Hematopoietic multipotent progenitor cell treated with erythropoietin and hydrocortisone succinate and interleukin-3 and kit ligand, for 4 days (in vitro differentiated cells): ENCODE measurements at regions not wholly inside any gene's neighbourhood (a gene's known extent, or its start where the extent isn't known, plus 50 kb on each side); places are given as distances from the start of the nearest gene placed in this dataset.
"Not testable (repeated sequence)": the region's sequence is repeated elsewhere in the genome, so short reads cannot be mapped to it uniquely, and the experiment has no call there.

ENCODE experiments used
- DNase-seq: peaks from one replicate; pipeline ENCODE4 v3.0.0-alpha.2; 2015

DNA sequence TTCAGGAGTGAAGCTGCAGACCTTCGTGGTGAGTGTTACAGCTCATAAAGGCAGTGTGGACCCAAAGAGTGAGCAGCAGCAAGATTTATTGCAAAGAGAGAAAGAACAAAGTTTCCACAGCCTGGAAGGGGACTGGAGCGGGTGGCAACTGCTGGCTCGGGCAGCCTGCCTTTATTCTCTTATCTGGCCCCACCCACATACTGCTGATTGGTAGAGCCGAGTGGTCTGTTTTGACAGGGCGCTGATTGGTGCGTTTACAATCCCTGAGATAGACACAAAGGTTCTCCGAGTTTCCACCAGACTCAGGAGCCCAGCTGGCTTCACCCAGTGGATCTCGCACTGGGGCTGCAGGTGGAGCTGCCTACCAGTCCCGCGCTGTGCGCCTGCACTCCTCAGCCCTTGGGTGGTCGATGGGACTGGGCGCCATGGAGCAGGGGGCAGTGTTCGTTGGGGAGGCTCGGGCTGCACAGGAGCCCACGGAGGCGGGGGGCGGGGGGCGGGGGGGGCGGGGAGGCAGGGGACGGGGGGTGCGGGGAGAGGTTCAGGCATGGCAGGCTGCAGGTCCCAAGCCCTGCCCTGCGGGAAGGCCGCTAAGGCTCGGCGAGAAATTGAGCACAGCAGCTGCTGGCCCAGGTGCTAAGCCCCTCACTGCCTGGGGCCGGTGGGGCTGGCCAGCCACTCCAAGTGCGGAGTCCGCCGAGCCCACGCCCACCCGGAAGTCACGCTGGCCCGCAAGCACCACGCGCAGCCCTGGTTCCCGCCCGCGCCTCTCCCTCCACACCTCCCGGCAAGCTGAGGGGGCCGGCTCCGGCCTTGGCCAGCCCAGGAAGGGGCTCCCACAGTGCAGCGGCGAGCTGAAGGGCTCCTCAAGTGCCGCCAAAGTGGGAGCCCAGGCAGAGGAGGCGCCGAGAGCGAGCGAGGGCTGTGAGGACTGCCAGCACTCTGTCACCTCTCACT, 59.9 kb upstream of the EN2 start:
- DNase-seq, result not testable (repeated sequence)

DNA sequence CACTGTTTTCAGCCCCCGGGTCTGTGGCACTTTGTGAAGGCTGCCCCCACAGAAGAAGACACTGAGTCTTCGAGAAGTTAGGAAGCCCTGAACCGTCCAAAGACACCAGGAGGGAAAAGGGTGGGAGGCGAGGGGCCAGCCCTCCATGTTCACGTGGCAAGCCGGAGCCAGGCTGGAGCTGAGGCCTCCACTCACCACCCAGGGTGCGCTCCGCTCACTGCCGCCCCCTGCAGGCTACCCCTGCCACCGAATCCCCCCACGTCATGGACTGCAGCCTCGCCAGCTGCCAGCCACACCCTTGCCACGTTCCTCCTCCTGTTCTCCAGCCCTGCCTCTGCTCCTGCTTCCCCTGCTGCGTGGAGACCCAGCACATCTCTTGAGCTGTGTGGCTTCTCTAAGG, 59.0 kb upstream of the EN2 start:
- DNase-seq, result peak; percentile 14

DNA sequence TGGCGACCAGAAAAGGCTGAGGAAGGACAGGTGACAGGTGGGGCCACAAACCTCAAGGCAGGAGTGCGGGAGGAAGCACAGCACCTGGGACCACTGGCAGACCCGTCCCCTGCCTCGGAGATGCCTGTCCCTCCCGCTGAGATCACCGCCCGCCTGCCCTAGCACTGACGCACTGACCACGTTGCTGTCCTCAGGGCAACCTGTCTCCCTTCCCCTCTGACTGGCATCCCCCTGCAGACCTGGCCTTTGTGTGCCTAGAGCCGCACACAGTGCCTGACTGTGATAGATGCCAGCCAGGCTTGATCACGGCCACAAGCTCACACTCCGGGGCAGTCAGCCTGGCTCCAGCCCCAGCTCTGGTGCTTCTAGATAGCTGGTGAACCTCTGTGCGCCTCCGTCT, 58.4 kb upstream of the EN2 start:
- no peak for DNase-seq

DNA sequence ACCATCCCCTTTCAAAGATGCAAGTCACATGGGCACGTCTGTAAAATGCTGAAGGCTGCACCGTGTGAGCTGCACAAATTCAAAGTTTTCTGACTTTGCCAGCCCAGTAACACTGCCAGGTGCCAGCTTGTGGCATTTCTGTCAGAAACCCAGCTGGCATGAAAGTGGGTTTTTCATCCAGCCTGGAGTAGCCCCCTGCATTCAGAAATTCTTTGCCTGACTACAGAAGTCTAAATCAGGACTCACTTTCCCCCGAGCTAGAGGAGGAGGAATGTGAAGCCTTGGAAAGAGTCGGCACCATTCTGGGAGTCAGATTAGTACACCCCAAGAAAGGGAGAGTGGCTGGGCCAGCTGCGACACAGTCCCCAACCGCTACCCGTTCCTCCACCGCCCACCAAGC, 56.7 kb upstream of the EN2 start:
- DNase-seq, result no peak

DNA sequence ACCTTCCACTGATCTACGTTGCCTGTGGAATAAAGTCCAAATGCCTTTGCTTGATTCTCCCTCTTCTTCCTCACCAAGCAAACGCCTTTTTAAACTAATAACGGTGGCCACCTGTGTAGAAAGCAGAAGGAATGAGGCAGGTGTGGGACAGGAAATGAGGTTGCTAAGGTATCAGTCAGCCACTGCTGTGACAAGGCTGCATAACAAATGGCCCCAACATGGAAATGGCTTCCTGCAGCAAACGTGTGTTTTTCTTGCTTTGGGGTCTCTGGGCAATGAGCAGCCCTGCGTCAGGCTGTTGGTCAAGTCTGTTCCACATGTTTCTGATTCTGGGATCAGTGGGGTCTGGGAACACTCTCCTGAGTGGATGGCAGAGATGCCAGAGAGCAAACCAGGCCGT, 56.0 kb upstream of the EN2 start:
- DNase-seq, result no peak

DNA sequence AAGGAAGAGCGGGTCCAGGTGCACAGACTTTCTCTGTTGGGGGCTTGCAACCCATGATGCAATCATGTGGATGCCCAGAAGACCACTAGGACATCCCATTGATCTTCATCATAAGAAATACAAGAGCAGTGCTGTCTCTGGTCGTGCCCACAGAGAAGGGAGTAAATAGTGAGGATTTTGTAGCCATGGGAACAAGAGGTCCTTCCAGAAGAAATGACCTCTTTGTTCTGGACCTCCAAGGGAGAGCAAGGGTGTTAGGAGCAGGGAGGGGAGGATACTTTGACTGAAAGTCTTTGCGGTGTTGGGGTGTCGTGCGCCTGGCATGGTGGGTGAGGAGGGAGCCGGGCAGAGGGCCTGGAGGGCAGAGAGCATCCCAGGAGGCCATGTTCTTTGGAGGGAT, 55.0 kb upstream of the EN2 start:
- DNase-seq, result no peak

DNA sequence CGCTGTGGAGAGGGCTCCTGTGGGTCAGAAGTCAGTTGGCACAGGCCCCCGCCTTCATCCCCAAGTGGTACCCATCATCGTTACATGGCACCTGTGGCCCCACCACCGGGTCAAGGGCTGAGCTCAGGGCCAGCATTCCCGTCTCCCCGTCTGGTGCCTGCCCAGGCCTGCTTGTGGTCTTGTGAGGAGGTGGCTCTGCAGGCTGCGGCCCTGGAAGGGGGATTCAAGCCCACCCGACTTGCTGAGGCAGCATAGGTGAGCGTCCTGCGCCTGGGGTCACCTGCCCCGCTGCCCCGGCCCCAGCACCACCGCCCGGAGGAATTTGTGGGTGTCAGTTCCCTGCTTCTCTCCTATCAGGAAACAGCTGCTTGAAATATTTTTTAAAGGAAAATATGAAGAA, 53.0 kb upstream of the EN2 start:
- no peak for DNase-seq

DNA sequence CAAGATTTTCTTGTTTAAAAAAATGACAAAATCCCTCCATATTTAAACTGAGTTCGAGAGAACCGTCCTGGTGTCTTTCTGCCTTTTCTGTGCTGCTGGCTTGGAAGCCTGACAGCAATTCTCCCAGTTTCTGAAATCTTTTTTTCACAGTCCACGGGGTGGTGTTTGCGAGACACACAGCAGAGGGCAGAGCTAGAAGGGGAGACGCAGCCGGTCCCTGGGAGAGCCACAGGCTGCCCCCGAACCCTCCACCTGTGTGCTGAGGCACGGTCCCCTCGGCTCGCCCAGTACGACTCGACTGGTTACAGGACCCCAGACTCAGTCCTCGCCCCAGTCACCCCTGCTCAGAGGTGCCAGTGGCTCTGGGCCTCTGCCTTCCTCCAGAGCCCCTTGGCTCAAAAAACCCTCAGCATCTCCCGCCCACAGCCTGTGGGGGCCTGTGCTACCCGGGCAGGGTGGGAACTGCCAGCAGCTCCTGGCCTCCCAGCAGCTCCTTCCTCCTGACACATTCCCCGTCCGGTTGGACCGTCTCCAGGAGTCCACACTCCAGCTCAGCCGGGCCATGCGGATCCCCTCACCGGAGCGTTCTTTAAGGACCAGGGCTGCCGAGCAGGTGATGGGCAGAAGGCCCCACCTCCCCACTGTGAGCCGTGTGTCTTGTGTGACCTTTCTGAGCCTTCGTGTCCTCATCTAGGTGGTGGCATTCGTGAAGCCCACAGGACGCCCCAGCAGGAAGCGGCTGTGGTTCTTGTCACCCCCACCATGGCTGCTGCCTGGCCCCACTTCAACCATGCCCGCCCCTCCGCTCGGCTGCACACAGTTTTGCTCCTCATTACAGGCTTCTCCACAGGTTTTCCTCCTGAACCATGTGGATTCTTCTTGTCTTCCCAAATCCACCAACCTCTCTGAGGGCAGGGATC, 52.3 kb upstream of the EN2 start:
- DNase-seq, result peak; percentile 38

DNA sequence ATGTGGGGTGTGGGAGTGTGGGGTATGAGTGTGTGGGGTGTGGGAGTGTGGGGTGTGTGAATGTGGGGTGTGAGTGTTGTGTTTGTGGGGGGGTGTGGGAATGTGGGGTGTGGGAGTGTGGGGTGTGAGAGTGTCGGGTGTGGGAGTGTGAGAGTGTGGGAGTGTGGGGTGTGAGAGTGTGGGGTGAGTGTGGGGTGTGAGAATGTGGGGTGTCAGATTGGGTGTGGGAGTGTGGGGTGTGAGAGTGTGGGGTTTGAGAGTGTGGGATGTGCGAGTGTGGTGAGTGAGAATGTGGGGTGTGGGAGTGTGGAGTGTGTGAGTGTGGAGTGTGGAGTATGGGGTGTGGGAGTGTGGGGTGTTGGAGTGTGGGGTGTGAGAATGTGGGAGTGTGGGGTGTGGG, 50.1 kb upstream of the EN2 start:
- no peak for DNase-seq
